Mammary epithelial cell (primary cell): ENCODE measurements at regions not wholly inside any gene's neighbourhood (a gene's known extent, or its start where the extent isn't known, plus 50 kb on each side); places are given as distances from the start of the nearest gene placed in this dataset.

Experiments
- CTCF ChIP-seq, 2 donors: IDR thresholded peaks in 1 of 2; conservative IDR thresholded peaks in 1 of 2; 2 replicates each; pipeline ENCODE4 v1.5.1; 2011 to 2012; ENCODE audit warnings: inconsistent platforms in 2 of 2, low read length in 2 of 2, mild to moderate bottlenecking in 2 of 2, control low read depth in 1 of 2, low read depth in 1 of 2; ENCODE audit not compliant: insufficient read depth in 1 of 2; ENCODE audit errors: extremely low read depth in 1 of 2
- EZH2 ChIP-seq: IDR thresholded peaks from 2 replicates; pipeline ENCODE4 v1.6.1; 2012; ENCODE audit warnings: low read length, inconsistent platforms, borderline replicate concordance

- no peak for TF ChIP-seq CTCF (conservative IDR thresholded peaks at IDR 0.05 in 1 of 2, IDR thresholded peaks at IDR 0.05 in 1 of 2; ENCODE audit: extremely low read depth in 1 of 2, insufficient read depth in 1 of 2, low read depth in 1 of 2, low read length in 2 of 2)
- no peak for TF ChIP-seq EZH2
Observed at GRCh38 chr2:38239452-38239851, 137.6 kb downstream of the ATL2 start.
